Mononuclear cell (primary cell): ENCODE measurements at regions not wholly inside any gene's neighbourhood (a gene's known extent, or its start where the extent isn't known, plus 50 kb on each side); places are given as distances from the start of the nearest gene placed in this dataset.

Experiments
- H3K27me3 ChIP-seq: 2 replicates; pipeline ENCODE4 v1.6.0; 2011; ENCODE audit warnings: low read length, control low read depth; ENCODE audit not compliant: insufficient read depth
- H3K4me1 ChIP-seq: 2 replicates; pipeline ENCODE4 v1.5.1; 2011; ENCODE audit warnings: mild to moderate bottlenecking, low read length, control low read depth; ENCODE audit not compliant: insufficient read depth
- H3K4me3 ChIP-seq: 2 replicates; pipeline ENCODE4 v1.5.1; 2011; ENCODE audit warnings: mild to moderate bottlenecking, low read length, moderate library complexity
- H3K9me3 ChIP-seq: 2 replicates; pipeline ENCODE4 v1.5.1; 2011; ENCODE audit warnings: low read depth, mild to moderate bottlenecking, control low read depth, low read length

GRCh38 chr3:10575601-10576160, 70.3 kb upstream of the ATP2B2 start:
- H3K4me1 ChIP-seq: no peaks in the 10 kb centered on the region
- no peaks in the 10 kb centered on the region for H3K9me3 ChIP-seq
- H3K27me3 ChIP-seq: no peaks in the 10 kb centered on the region
- H3K4me3 ChIP-seq: no peak overlapping the region

GRCh38 chr3:10577486-10577885, 72.1 kb upstream of the ATP2B2 start:
- H3K4me1 ChIP-seq: no peaks in the 10 kb centered on the region
- no peaks in the 10 kb centered on the region for H3K9me3 ChIP-seq
- H3K27me3 ChIP-seq: no peaks in the 10 kb centered on the region
- no peak overlapping the region for H3K4me3 ChIP-seq

DNA sequence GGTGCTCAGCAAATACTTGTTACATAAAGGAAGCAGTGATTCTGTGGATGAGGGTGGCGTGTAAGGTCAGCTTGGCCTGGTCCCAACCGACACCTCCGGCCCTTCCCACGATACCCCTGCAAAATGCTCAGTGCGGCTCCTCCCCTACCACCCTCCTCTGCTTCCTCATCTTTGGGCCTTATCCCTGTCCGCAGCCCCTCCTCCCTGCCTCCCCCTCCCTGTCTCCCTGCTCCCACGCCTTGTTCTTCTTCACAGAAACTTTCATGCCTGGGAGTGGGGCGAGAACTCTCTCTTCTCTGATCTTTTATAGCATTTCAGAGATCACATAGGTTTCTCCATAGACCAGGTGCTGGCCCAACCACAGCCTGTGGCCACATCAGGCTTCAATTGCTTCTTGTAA, 75.0 kb upstream of the ATP2B2 start:
- Histone ChIP-seq H3K4me3 (no peak overlapping the region), H3K27me3 (no peaks in the 10 kb centered on the region), H3K9me3 (no peaks in the 10 kb centered on the region), H3K4me1 (no peaks in the 10 kb centered on the region)

DNA sequence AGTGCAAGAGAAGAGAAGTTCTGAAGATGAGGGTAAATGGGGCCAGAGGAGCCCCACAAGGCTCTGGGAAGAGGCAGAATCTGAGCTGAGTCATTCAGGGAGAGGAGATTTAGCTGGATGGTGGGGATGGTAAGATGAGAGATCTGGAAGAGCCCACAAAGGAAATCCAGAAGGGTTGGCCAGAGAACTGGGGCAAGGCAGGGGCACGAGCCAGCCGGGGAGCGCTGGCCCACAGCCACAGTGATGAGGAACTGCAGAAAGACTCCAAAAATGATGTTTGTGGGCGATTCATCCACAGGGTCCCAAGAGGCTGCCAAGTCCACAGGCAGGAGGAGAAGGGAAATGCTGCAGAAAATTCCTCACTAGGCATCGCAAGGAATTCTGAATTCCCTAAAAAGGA, 75.9 kb upstream of the ATP2B2 start:
- Histone ChIP-seq H3K27me3 (no peaks in the 10 kb centered on the region), H3K9me3 (no peaks in the 10 kb centered on the region), H3K4me1 (no peaks in the 10 kb centered on the region), H3K4me3 (no peak overlapping the region)

DNA sequence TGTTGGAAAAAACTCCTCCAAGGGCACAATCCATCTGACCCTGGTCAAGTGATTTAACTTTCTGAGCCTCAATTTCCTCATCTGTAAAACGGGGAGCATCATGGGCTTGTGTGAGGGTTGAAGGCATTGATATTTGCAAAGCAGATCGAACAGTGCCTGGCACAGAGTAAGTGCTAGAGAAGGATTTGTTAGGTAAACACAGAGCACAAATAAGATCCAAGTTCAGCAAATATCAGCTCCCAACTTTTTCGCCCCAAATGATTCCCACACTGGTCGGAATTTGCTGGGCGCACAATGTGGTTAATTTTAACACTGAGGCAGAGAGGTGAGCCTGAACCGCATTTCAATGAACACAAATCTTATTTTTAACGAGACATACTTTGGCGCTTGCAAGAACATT, 76.3 kb upstream of the ATP2B2 start:
- Histone ChIP-seq H3K4me1 (no peaks in the 10 kb centered on the region), H3K27me3 (no peaks in the 10 kb centered on the region), H3K9me3 (no peaks in the 10 kb centered on the region), H3K4me3 (no peak overlapping the region)

GRCh38 chr3:10582733-10583132, 77.3 kb upstream of the ATP2B2 start:
- H3K9me3 ChIP-seq: no peaks in the 10 kb centered on the region
- no peaks in the 10 kb centered on the region for H3K27me3 ChIP-seq
- H3K4me1 ChIP-seq: no peaks in the 10 kb centered on the region
- H3K4me3 ChIP-seq: no peak overlapping the region

DNA sequence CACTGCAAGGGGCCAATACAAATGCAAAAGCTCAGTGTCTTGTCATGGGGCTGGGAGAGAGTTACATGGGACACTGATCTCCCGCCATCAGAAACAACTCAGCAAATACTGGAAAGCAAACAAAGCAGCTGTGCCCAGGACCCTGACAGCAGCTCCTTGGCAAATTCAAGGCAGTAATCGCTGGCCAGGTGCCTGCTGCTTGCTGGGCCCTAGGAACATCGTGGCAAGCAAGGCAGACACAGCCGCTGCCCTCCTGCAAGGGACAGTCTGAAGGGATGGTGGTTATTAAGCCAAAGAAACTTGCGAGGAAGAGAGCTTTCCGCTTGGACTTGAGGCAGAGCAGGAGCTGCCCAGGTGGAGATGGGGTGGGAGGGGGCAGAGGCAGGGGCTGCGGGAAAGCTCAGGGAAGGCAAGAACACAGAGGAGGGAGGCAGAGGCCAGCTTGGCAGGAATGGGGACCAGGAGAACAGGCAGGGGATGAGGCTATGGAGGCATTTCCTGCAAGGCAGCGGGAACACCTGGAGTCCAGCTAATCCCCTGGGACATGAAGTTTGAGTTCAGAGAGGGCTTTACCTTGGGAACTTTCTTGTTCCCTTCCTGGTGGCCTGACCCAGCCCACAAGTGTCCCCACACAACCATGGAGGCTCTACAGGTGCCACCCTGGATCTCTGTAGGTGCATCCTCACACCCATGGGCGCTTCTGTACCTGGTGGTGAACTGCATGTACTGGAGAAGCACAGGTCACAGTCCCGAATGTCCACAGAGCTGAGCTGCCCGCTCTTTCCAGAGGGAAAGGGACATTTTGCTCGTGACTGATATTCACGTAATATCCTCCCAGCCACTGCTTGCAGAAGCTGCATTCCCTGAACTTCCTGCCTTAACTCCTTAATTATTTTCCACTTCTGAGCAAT, 78.7 kb upstream of the ATP2B2 start:
- no peaks in the 10 kb centered on the region for H3K27me3 ChIP-seq
- no peaks in the 10 kb centered on the region for H3K9me3 ChIP-seq
- no peak overlapping the region for H3K4me3 ChIP-seq
- H3K4me1 ChIP-seq: no peaks in the 10 kb centered on the region

- no peaks in the 10 kb centered on the region for H3K27me3 ChIP-seq
- H3K9me3 ChIP-seq: no peaks in the 10 kb centered on the region
- H3K4me1 ChIP-seq: no peaks in the 10 kb centered on the region
- H3K4me3 ChIP-seq: no peak overlapping the region
These were observed 80.6 kb upstream of the ATP2B2 start for GRCh38 chr3:10585945-10586344.

DNA sequence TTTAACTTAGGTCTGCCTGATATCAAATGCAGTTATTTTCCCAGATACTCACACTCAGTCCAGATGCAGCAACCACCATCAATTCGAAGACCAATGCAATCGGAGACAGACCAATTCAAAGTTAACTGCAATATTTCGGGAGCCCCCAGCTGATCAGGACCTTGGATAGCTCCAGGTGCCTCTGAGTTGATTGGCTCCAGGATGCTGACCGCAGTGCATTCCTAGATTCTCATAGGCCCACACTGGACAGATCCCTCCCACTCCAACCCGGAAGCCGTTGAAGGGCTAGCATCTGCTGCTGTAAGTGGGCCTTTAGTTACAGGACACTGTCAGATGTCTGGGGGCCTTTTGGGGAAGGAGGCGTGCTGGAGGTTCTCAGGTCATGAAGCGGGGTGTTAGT, 89.5 kb upstream of the ATP2B2 start:
- Histone ChIP-seq H3K4me1 (no peaks in the 10 kb centered on the region), H3K9me3 (no peaks in the 10 kb centered on the region), H3K4me3 (no peak overlapping the region)

DNA sequence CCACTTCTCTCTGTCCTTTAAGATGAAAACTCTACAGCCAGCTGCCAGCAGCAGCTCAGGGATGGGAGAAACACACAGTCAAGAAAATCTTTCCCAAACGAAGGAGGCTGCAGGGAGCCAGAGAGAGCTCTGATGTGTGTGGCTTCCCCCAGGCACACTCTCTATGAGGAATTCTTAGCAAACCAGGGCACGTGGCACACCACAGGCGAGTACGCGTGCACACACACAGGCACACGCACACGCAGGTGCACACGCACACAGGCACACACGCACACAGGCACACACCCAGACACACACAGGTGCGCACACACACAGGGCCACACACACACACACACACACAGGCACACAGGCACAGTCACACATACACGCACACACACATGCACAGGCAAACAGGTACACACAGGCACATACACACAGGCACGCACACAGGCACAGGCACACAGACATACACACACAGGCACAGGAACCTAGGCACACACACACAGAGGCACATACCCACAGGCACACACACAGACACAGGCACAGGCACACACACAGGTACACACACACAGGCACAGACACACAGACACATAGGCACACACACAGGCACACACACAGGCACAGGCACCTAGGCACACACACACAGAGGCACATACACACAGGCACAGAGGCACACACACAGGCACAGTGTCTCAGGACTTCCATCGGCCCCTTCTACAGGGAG, 91.5 kb upstream of the ATP2B2 start:
- no peak overlapping the region for H3K4me3 ChIP-seq
- no peaks in the 10 kb centered on the region for H3K4me1 ChIP-seq
- no peaks in the 10 kb centered on the region for H3K9me3 ChIP-seq
- H3K27me3 ChIP-seq: no peaks in the 10 kb centered on the region

More for the DNA sequence above, 89.5 kb upstream of the ATP2B2 start:
- no peaks in the 10 kb centered on the region for H3K27me3 ChIP-seq

GRCh38 chr3:10597733-10598132, 92.3 kb upstream of the ATP2B2 start:
- peaks cover 3% of the 10 kb centered on the region for H3K4me1 ChIP-seq
- no peaks in the 10 kb centered on the region for H3K9me3 ChIP-seq

GRCh38 chr3:10599017-10599416, 93.6 kb upstream of the ATP2B2 start:
- Histone ChIP-seq H3K27me3 (no peaks in the 10 kb centered on the region), H3K4me3 (no peak overlapping the region), H3K4me1 (peaks cover 15% of the 10 kb centered on the region), H3K9me3 (no peaks in the 10 kb centered on the region)

More at GRCh38 chr3:10597733-10598132, 92.3 kb upstream of the ATP2B2 start:
- Histone ChIP-seq H3K27me3 (no peaks in the 10 kb centered on the region), H3K4me3 (no peak overlapping the region)

GRCh38 chr3:10599444-10599843, 94.1 kb upstream of the ATP2B2 start:
- Histone ChIP-seq H3K9me3 (no peaks in the 10 kb centered on the region), H3K4me3 (no peak overlapping the region), H3K27me3 (no peaks in the 10 kb centered on the region), H3K4me1 (peaks cover 16% of the 10 kb centered on the region)

GRCh38 chr3:10600296-10600714, 94.9 kb upstream of the ATP2B2 start:
- peaks cover 16% of the 10 kb centered on the region for H3K4me1 ChIP-seq
- H3K4me3 ChIP-seq: no peak overlapping the region
- H3K27me3 ChIP-seq: no peaks in the 10 kb centered on the region

GRCh38 chr3:10600726-10601125, 95.3 kb upstream of the ATP2B2 start:
- Histone ChIP-seq H3K4me1 (peaks cover 16% of the 10 kb centered on the region), H3K27me3 (no peaks in the 10 kb centered on the region), H3K4me3 (no peak overlapping the region), H3K9me3 (no peaks in the 10 kb centered on the region)

More at GRCh38 chr3:10600296-10600714, 94.9 kb upstream of the ATP2B2 start:
- no peaks in the 10 kb centered on the region for H3K9me3 ChIP-seq
